Panc1 (cell line): ENCODE measurements at regions not wholly inside any gene's neighbourhood (a gene's known extent, or its start where the extent isn't known, plus 50 kb on each side); places are given as distances from the start of the nearest gene placed in this dataset.

ENCODE experiments used
- ATAC-seq: fragments of 200-7000 bp; cut with Tn5 transposase; 2 replicates; pipeline ENCODE4 v1.9.1; 2020; ENCODE audit warnings: mild to moderate bottlenecking, moderate library complexity
- BruUV-seq: library from RNA; stranded (reverse); fragments of 400-500 nt; replicated peaks from 2 replicates; lab custom pipeline; 2021; lab: Mats Ljungman, UMichigan
- CTCF ChIA-PET: fragments of 300-600 bp; sonication (Branson Sonifier 250); formaldehyde crosslinking; loops from one replicate; lab custom pipeline; 2022; ENCODE audit warnings: antibody characterized with exemption; lab: Charles Lee
- POLR2A ChIA-PET: fragments of 300-600 bp; sonication (Branson Sonifier 250); formaldehyde crosslinking; loops from one replicate; lab custom pipeline; 2022; ENCODE audit warnings: antibody characterized with exemption; lab: Charles Lee
- DNase-seq: peaks from one replicate; pipeline ENCODE4 v3.0.0-alpha.2; 2010; ENCODE audit warnings: low read depth, low spot score
- H3K27ac ChIP-seq: 2 replicates; pipeline ENCODE4 v1.5.1; 2011; ENCODE audit warnings: mild to moderate bottlenecking, low read length, inconsistent platforms
- H3K27me3 ChIP-seq: fragments of 200-500 bp; sonication (Bioruptor generic); 2 replicates; pipeline ENCODE4 v1.6.0; 2014; ENCODE audit warnings: low read length, inconsistent platforms; ENCODE audit not compliant: control insufficient read depth, insufficient read depth
- H3K36me3 ChIP-seq: fragments of 200-500 bp; sonication (Bioruptor generic); 2 replicates; pipeline ENCODE4 v1.5.1; 2014; ENCODE audit warnings: inconsistent platforms, mild to moderate bottlenecking, low read length, moderate library complexity; ENCODE audit not compliant: control insufficient read depth, insufficient read depth
- H3K4me1 ChIP-seq: 2 replicates; pipeline ENCODE4 v1.5.1; 2011; ENCODE audit warnings: inconsistent platforms, mild to moderate bottlenecking, low read length, moderate library complexity; ENCODE audit not compliant: control insufficient read depth, insufficient read depth
- H3K4me3 ChIP-seq, 2 experiments: 2 replicates each; pipeline ENCODE4 v1.5.1; 2011 to 2012; ENCODE audit warnings: low read depth in 2 of 2, low read length in 2 of 2, mild to moderate bottlenecking in 2 of 2, inconsistent platforms in 1 of 2, moderate library complexity in 1 of 2
- H3K9me3 ChIP-seq: fragments of 200-500 bp; sonication (Bioruptor generic); 2 replicates; pipeline ENCODE4 v1.5.1; 2014; ENCODE audit warnings: low read depth, mild to moderate bottlenecking, inconsistent platforms, low read length, moderate library complexity; ENCODE audit not compliant: control insufficient read depth, insufficient read depth
- POLR2AphosphoS5 ChIP-seq: IDR thresholded peaks from 2 replicates; pipeline ENCODE4 v1.6.1; 2012; ENCODE audit warnings: mild to moderate bottlenecking, low read depth, low read length, moderate library complexity
- SIN3A ChIP-seq: IDR thresholded peaks from 2 replicates; pipeline ENCODE4 v1.6.1; 2012; ENCODE audit warnings: low read depth, mild to moderate bottlenecking, low read length, moderate library complexity, borderline replicate concordance; ENCODE audit not compliant: insufficient read depth
- TCF7L2 ChIP-seq: IDR thresholded peaks from 2 replicates; pipeline ENCODE4 v1.6.1; 2011; ENCODE audit warnings: mild to moderate bottlenecking, low read depth, low read length, inconsistent platforms
- in situ Hi-C: cut with HindIII; loops from 2 replicates; pipeline ENCODE4 v1.10.0; 2016; ENCODE audit warnings: low sequenced_read_pairs, low pct_unique_long_range_greater_than_20kb
- intact Hi-C: fragments of 100-400 bp; cut with micrococcal nuclease; formaldehyde crosslinking; loops from one replicate; pipeline ENCODE4 v1.10.0; 2022; ENCODE audit not compliant: unreplicated experiment
- TF ChIP-seq, protein P1 (sequence below), 2 experiments: IDR thresholded peaks; 2 replicates each; pipeline ENCODE4 v1.6.1; 2011 to 2012; ENCODE audit warnings: low read depth in 2 of 2, control low read depth in 1 of 2, low read length in 1 of 2, mild to moderate bottlenecking in 1 of 2, moderate library complexity in 1 of 2; ENCODE audit not compliant: insufficient read depth in 1 of 2
- TF ChIP-seq, protein P2 (sequence below): fragments of 450-650 bp; IDR thresholded peaks from 2 replicates; pipeline ENCODE4 v1.5.1; 2017; ENCODE audit warnings: mild to moderate bottlenecking

DNA sequence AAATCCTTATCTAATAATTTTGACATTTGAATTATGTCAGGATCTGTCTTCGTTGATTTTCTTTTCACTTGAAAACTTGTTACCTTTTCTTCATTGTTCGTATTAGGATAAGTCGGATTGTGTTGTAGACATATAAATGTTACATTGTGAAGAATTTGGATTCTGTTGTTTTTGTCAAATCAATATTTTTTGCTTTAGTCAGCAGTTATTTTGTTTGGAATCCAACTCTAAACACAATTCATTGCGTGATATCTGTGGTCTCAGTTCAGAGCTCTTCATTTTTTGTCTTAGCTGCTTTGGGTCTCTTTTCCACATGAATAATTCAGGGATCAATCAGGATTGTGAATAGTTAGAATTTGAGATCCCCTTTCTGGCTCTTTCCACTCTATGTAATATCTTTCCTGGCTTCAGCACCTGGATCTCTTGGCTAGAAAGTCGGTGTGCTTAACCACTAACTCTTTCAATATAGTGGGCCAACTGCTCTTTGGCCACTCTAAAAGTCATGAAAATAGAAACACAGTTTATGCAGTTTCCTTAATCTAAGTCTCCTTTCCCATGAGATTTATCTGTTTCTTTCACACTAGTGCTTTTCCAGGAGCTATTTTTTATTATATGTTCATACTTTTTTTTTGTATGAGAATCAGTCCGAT is 2494.2 kb upstream of the PCDH20 start:
- no TSS peak for BruUV-seq
- no peaks in the 10 kb centered on the region for H3K9me3 ChIP-seq
- H3K27ac ChIP-seq: no peak overlapping the region
- CTCF ChIA-PET: no interaction called here
- DNase-seq (no peak), ATAC-seq (no peak)
- no peak overlapping the region for H3K4me3 ChIP-seq
- no peaks in the 10 kb centered on the region for H3K27me3 ChIP-seq
- H3K36me3 ChIP-seq: no peaks in the 10 kb centered on the region
- TF ChIP-seq TCF7L2 (no peak), SIN3A (no peak), POLR2AphosphoS5 (no peak)
- TF ChIP-seq, protein P1, sequence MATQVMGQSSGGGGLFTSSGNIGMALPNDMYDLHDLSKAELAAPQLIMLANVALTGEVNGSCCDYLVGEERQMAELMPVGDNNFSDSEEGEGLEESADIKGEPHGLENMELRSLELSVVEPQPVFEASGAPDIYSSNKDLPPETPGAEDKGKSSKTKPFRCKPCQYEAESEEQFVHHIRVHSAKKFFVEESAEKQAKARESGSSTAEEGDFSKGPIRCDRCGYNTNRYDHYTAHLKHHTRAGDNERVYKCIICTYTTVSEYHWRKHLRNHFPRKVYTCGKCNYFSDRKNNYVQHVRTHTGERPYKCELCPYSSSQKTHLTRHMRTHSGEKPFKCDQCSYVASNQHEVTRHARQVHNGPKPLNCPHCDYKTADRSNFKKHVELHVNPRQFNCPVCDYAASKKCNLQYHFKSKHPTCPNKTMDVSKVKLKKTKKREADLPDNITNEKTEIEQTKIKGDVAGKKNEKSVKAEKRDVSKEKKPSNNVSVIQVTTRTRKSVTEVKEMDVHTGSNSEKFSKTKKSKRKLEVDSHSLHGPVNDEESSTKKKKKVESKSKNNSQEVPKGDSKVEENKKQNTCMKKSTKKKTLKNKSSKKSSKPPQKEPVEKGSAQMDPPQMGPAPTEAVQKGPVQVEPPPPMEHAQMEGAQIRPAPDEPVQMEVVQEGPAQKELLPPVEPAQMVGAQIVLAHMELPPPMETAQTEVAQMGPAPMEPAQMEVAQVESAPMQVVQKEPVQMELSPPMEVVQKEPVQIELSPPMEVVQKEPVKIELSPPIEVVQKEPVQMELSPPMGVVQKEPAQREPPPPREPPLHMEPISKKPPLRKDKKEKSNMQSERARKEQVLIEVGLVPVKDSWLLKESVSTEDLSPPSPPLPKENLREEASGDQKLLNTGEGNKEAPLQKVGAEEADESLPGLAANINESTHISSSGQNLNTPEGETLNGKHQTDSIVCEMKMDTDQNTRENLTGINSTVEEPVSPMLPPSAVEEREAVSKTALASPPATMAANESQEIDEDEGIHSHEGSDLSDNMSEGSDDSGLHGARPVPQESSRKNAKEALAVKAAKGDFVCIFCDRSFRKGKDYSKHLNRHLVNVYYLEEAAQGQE (IDR thresholded peaks at IDR 0.05; ENCODE audit: insufficient read depth in 1 of 2, low read depth in 2 of 2, low read length in 1 of 2): no peak
- TF ChIP-seq, protein P2, sequence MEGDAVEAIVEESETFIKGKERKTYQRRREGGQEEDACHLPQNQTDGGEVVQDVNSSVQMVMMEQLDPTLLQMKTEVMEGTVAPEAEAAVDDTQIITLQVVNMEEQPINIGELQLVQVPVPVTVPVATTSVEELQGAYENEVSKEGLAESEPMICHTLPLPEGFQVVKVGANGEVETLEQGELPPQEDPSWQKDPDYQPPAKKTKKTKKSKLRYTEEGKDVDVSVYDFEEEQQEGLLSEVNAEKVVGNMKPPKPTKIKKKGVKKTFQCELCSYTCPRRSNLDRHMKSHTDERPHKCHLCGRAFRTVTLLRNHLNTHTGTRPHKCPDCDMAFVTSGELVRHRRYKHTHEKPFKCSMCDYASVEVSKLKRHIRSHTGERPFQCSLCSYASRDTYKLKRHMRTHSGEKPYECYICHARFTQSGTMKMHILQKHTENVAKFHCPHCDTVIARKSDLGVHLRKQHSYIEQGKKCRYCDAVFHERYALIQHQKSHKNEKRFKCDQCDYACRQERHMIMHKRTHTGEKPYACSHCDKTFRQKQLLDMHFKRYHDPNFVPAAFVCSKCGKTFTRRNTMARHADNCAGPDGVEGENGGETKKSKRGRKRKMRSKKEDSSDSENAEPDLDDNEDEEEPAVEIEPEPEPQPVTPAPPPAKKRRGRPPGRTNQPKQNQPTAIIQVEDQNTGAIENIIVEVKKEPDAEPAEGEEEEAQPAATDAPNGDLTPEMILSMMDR: no peak
- POLR2A ChIA-PET: no interaction called here
- intact Hi-C loops: no loop called here
- in situ Hi-C loops: no loop called here
- H3K4me1 ChIP-seq: no peaks in the 10 kb centered on the region

DNA sequence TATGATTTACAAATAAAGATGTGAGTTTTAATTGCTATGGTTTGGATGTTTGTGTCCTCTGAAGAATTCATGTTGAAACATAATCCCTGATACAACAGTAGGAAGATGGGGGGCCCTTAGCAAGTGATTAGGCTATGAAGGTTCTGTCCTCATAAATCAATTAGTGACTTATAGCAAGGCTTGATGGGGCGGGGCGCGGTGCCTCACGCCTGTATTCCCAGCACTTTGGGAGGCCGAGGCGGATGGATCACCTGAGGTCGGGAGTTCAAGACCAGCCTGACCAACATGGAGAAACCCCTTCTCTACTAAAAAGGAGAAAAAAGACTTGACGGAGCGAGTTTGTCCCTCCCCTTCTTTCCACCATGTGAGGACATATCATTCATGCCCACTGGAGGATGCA is 2486.5 kb upstream of the PCDH20 start:
- TF ChIP-seq TCF7L2: no peak
- TF ChIP-seq, protein P1 (IDR thresholded peaks at IDR 0.05; ENCODE audit: insufficient read depth in 1 of 2, low read depth in 2 of 2, low read length in 1 of 2): no peak
- no peak for TF ChIP-seq POLR2AphosphoS5
- intact Hi-C loops: no loop called here
- no peak for DNase-seq
- BruUV-seq: no TSS peak
- Histone ChIP-seq H3K36me3 (no peaks in the 10 kb centered on the region), H3K4me3 (no peak overlapping the region), H3K27me3 (no peaks in the 10 kb centered on the region), H3K27ac (no peak overlapping the region), H3K4me1 (no peaks in the 10 kb centered on the region), H3K9me3 (no peaks in the 10 kb centered on the region)
- in situ Hi-C loops: no loop called here
- ChIA-PET POLR2A (no interaction called here), CTCF (no interaction called here)
- no peak for ATAC-seq
